GM12892 (cell line): ENCODE measurements at regions not wholly inside any gene's neighbourhood (a gene's known extent, or its start where the extent isn't known, plus 50 kb on each side); places are given as distances from the start of the nearest gene placed in this dataset.

Experiments
- DNase-seq: peaks from one replicate; pipeline ENCODE4 v3.0.0; 2011; ENCODE audit not compliant: insufficient read length
- FAIRE-seq: peaks from 2 replicates; lab custom pipeline; 2011; peaks lifted over from hg19 to GRCh38; lab: Jason Lieb, UNC
- POLR2A ChIP-seq: IDR thresholded peaks from 2 replicates; pipeline ENCODE4 v1.6.1; 2011; ENCODE audit warnings: low read depth, low read length, control low read depth
- POLR2AphosphoS5 ChIP-seq: IDR thresholded peaks from 2 replicates; pipeline ENCODE4 v1.6.1; 2011; ENCODE audit warnings: low read depth, low read length, control low read depth
- TAF1 ChIP-seq: IDR thresholded peaks from 2 replicates; pipeline ENCODE4 v1.6.1; 2011; ENCODE audit warnings: low read depth, mild to moderate bottlenecking, control low read depth, low read length, borderline replicate concordance

GRCh38 chr15:39226169-39226937 is 354.5 kb upstream of the THBS1 start:
- TF ChIP-seq TAF1 (no peak), POLR2A (no peak)
- DNase-seq, result no peak
- FAIRE-seq, result no peak

DNA sequence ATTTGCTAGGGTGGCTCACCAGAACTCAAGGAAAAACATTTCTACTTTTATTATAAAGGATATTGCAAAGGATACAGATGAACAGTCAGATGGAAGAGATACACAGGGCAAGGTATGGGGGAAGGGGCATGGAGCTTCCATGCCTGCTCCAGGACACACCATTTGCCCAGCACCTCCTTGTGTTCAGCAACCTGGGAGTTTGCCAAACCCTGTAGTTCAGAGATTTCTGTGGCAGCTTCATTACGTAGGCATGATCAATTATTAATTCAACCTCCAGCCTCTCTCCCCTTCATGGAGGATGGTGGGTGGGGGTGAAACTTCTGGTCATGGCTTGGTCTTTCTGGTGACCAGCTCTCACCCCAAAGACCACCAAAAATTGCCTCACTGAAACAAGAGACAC is 353.9 kb upstream of the THBS1 start:
- no peak for TF ChIP-seq TAF1
- no peak for TF ChIP-seq POLR2A
- TF ChIP-seq POLR2AphosphoS5, result no peak
- FAIRE-seq (no peak), DNase-seq (no peak)

DNA sequence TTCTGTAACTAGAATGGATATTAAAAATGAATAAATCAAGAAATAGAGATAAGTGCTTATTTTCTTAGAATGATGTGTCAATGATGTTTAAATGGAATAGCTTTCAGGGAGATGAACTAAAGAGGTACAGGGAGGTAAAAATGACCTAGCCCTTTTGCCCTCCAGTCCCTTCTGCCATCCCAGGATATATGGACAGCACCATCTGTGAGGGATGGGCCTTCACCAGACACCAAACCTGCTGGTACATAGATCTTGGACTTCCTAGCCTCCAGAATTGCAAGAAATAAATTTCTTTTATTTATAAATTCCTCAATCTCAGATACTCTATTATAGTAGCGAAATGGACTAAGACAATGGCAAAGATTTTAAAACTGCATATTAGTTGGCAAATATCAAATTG is 352.0 kb upstream of the THBS1 start:
- no peak for TF ChIP-seq POLR2A
- no peak for TF ChIP-seq TAF1
- TF ChIP-seq POLR2AphosphoS5, result no peak
- DNase-seq (no peak), FAIRE-seq (no peak)

- DNase-seq, result no peak
- FAIRE-seq, result no peak
- no peak for TF ChIP-seq TAF1
- no peak for TF ChIP-seq POLR2A
- TF ChIP-seq POLR2AphosphoS5, result no peak
These were observed 350.5 kb upstream of the THBS1 start for GRCh38 chr15:39230205-39230907.

- FAIRE-seq, result no peak
- TF ChIP-seq POLR2A (no peak), POLR2AphosphoS5 (no peak)
- DNase-seq, result no peak
These were observed 350.0 kb upstream of the THBS1 start for GRCh38 chr15:39230908-39231285.

- no peak for FAIRE-seq
- TF ChIP-seq TAF1, result no peak
- TF ChIP-seq POLR2A, result no peak
- TF ChIP-seq POLR2AphosphoS5, result no peak
- DNase-seq, result no peak
These were observed 348.4 kb upstream of the THBS1 start for GRCh38 chr15:39232512-39232911.

- TF ChIP-seq POLR2AphosphoS5, result no peak
- no peak for TF ChIP-seq TAF1
- TF ChIP-seq POLR2A, result no peak
- DNase-seq (no peak), FAIRE-seq (no peak)
These were observed 345.6 kb upstream of the THBS1 start for GRCh38 chr15:39235084-39235795.

- no peak for TF ChIP-seq POLR2A
- TF ChIP-seq TAF1, result no peak
- TF ChIP-seq POLR2AphosphoS5, result no peak
- FAIRE-seq (no peak), DNase-seq (no peak)
These were observed 344.5 kb upstream of the THBS1 start for GRCh38 chr15:39236375-39236774.

- no peak for TF ChIP-seq POLR2AphosphoS5
- TF ChIP-seq TAF1, result no peak
- no peak for TF ChIP-seq POLR2A
- DNase-seq (no peak), FAIRE-seq (no peak)
These were observed 342.4 kb upstream of the THBS1 start for GRCh38 chr15:39238443-39238842.

DNA sequence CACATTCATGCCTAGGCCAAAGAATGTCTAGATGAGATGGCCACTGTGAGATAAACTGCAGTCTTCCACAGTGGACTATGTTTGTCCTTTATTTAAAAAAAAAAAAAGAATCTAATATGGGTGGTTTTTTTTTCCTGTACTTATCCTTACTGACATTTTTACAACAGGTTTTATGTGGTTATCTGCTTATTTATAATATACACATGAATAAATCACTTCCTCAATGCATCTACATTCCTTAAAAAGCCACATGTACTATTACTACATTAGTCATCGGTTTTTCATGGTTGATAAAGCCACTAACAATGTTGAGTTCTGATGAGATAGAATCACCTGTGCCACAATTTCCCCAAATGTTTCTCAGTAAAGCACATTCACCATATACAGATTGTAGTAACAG is 341.3 kb upstream of the THBS1 start:
- FAIRE-seq (no peak), DNase-seq (no peak)
- no peak for TF ChIP-seq TAF1
- no peak for TF ChIP-seq POLR2A
- TF ChIP-seq POLR2AphosphoS5, result no peak

- DNase-seq, result no peak
- no peak for FAIRE-seq
- no peak for TF ChIP-seq POLR2AphosphoS5
- no peak for TF ChIP-seq POLR2A
- no peak for TF ChIP-seq TAF1
These were observed 338.5 kb upstream of the THBS1 start for GRCh38 chr15:39242345-39242744.

- no peak for FAIRE-seq
- no peak for DNase-seq
- TF ChIP-seq POLR2AphosphoS5 (no peak), POLR2A (no peak), TAF1 (no peak)
These were observed 337.5 kb upstream of the THBS1 start for GRCh38 chr15:39243396-39243795.
